ENCODE measurements at regions not wholly inside any gene's neighbourhood (a gene's known extent, or its start where the extent isn't known, plus 50 kb on each side); places are given as distances from the start of the nearest gene placed in this dataset.

GRCh38 chr3:86244905-86245304, 746.0 kb downstream of the VGLL3 start:
- TF ChIP-seq REST (IDR thresholded peaks at IDR 0.05; ENCODE audit: insufficient read depth in 1 of 2, low read depth in 2 of 2, low read length in 2 of 2) = no peak
- TF ChIP-seq TAF1 (IDR thresholded peaks at IDR 0.05; ENCODE audit: borderline replicate concordance, insufficient read depth, low read length) = no peak
- TF ChIP-seq FOXP2 (optimal IDR thresholded peaks at IDR 0.05; ENCODE audit: borderline replicate concordance, extremely low read depth, extremely low read length, insufficient read depth) = no peak
- no peak for TF ChIP-seq SIN3A (IDR thresholded peaks at IDR 0.05; ENCODE audit: borderline replicate concordance, insufficient read depth, low read length)
- TF ChIP-seq POLR2AphosphoS5 (IDR thresholded peaks at IDR 0.05; ENCODE audit: low read depth, low read length) = no peak

GRCh38 chr3:86239946-86240345, 751.0 kb downstream of the VGLL3 start:
- TF ChIP-seq TAF1 (IDR thresholded peaks at IDR 0.05; ENCODE audit: borderline replicate concordance, insufficient read depth, low read length) (no peak), POLR2AphosphoS5 (IDR thresholded peaks at IDR 0.05; ENCODE audit: low read depth, low read length) (no peak), REST (IDR thresholded peaks at IDR 0.05; ENCODE audit: insufficient read depth in 1 of 2, low read depth in 2 of 2, low read length in 2 of 2) (no peak), SIN3A (IDR thresholded peaks at IDR 0.05; ENCODE audit: borderline replicate concordance, insufficient read depth, low read length) (no peak), FOXP2 (optimal IDR thresholded peaks at IDR 0.05; ENCODE audit: borderline replicate concordance, extremely low read depth, extremely low read length, insufficient read depth) (no peak)

GRCh38 chr3:86234506-86235254, 756.3 kb downstream of the VGLL3 start:
- TF ChIP-seq SIN3A (IDR thresholded peaks at IDR 0.05; ENCODE audit: borderline replicate concordance, insufficient read depth, low read length) (no peak), TAF1 (IDR thresholded peaks at IDR 0.05; ENCODE audit: borderline replicate concordance, insufficient read depth, low read length) (no peak), POLR2AphosphoS5 (IDR thresholded peaks at IDR 0.05; ENCODE audit: low read depth, low read length) (no peak), REST (IDR thresholded peaks at IDR 0.05; ENCODE audit: insufficient read depth in 1 of 2, low read depth in 2 of 2, low read length in 2 of 2) (no peak), FOXP2 (optimal IDR thresholded peaks at IDR 0.05; ENCODE audit: borderline replicate concordance, extremely low read depth, extremely low read length, insufficient read depth) (no peak)

- no peak for TF ChIP-seq TAF1 (IDR thresholded peaks at IDR 0.05; ENCODE audit: borderline replicate concordance, insufficient read depth, low read length)
- no peak for TF ChIP-seq REST (IDR thresholded peaks at IDR 0.05; ENCODE audit: insufficient read depth in 1 of 2, low read depth in 2 of 2, low read length in 2 of 2)
- TF ChIP-seq FOXP2 (optimal IDR thresholded peaks at IDR 0.05; ENCODE audit: borderline replicate concordance, extremely low read depth, extremely low read length, insufficient read depth) = no peak
- TF ChIP-seq SIN3A (IDR thresholded peaks at IDR 0.05; ENCODE audit: borderline replicate concordance, insufficient read depth, low read length) = no peak
- no peak for TF ChIP-seq POLR2AphosphoS5 (IDR thresholded peaks at IDR 0.05; ENCODE audit: low read depth, low read length)
Measured at GRCh38 chr3:86230762-86231161, 760.2 kb downstream of the VGLL3 start.
